Lower leg skin (tissue), 3 donors: ENCODE measurements at regions not wholly inside any gene's neighbourhood (a gene's known extent, or its start where the extent isn't known, plus 50 kb on each side); places are given as distances from the start of the nearest gene placed in this dataset.

Experiments
- POLR2A ChIP-seq, 2 donors: fragments of 450-650 bp; IDR thresholded peaks; one replicate each; pipeline ENCODE4 v1.6.1; 2016 to 2017; ENCODE audit warnings: antibody characterized with exemption in 2 of 2, mild to moderate bottlenecking in 1 of 2, moderate library complexity in 1 of 2
- TF ChIP-seq, protein P1 (sequence below), 3 donors: fragments of 450-650 bp; IDR thresholded peaks; one replicate each; pipeline ENCODE4 v1.5.1; 2016; ENCODE audit warnings: antibody characterized with exemption in 3 of 3, mild to moderate bottlenecking in 3 of 3, moderate library complexity in 2 of 3

DNA sequence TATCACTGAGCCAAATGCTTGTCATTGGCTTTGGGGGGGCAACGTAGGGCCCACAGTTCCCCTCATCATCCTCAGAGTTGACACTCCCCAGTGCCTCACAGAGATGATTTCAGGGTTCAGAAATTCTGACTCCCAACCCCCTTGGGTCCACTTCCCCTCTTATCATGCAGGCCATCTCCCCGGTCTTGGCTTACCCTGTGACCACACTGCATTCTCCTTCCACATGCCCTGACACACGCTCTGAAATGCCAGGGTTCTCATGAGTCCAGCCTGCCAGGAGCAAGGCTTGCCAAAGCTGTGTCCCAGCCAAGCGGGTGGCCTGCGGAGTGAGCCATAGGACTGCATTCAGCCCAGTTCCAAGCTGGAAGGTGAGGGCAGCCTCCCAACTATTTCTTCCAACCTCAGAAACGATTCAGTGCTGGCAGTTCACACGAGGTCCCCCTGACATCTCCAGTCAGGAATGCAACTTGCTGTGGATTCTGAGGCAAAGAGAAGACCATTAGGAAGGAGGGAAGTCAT lies 101.2 kb downstream of the SMIM20 start:
- TF ChIP-seq, protein P1, sequence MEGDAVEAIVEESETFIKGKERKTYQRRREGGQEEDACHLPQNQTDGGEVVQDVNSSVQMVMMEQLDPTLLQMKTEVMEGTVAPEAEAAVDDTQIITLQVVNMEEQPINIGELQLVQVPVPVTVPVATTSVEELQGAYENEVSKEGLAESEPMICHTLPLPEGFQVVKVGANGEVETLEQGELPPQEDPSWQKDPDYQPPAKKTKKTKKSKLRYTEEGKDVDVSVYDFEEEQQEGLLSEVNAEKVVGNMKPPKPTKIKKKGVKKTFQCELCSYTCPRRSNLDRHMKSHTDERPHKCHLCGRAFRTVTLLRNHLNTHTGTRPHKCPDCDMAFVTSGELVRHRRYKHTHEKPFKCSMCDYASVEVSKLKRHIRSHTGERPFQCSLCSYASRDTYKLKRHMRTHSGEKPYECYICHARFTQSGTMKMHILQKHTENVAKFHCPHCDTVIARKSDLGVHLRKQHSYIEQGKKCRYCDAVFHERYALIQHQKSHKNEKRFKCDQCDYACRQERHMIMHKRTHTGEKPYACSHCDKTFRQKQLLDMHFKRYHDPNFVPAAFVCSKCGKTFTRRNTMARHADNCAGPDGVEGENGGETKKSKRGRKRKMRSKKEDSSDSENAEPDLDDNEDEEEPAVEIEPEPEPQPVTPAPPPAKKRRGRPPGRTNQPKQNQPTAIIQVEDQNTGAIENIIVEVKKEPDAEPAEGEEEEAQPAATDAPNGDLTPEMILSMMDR (IDR thresholded peaks at IDR 0.05): no peak
- no peak for TF ChIP-seq POLR2A (IDR thresholded peaks at IDR 0.05)
